ENCODE measurements at regions not wholly inside any gene's neighbourhood (a gene's known extent, or its start where the extent isn't known, plus 50 kb on each side); places are given as distances from the start of the nearest gene placed in this dataset.
A peak's percentile ranks its signal among the peaks of the same experiment; 100 is the strongest.

- no peak for DNase-seq
Measured at GRCh38 chr6:113636357-113636824, 220.8 kb upstream of the MARCKS start.

- DNase-seq = no peak
Measured at GRCh38 chr6:113640051-113640450, 217.1 kb upstream of the MARCKS start.

- DNase-seq = no peak
Measured at GRCh38 chr6:113642001-113642713, 215.0 kb upstream of the MARCKS start.

- peak; percentile 46 for DNase-seq
Measured at GRCh38 chr6:113642714-113643406, 214.3 kb upstream of the MARCKS start.

- DNase-seq = no peak
Measured at GRCh38 chr6:113643407-113643770, 213.8 kb upstream of the MARCKS start.

GRCh38 chr6:113644861-113645575, 212.1 kb upstream of the MARCKS start:
- DNase-seq = no peak

GRCh38 chr6:113645576-113645970, 211.6 kb upstream of the MARCKS start:
- DNase-seq = no peak

GRCh38 chr6:113645986-113646385, 211.2 kb upstream of the MARCKS start:
- no peak for DNase-seq

GRCh38 chr6:113646701-113647100, 210.4 kb upstream of the MARCKS start:
- no peak for DNase-seq

- DNase-seq = no peak
Measured at GRCh38 chr6:113647143-113647889, 209.8 kb upstream of the MARCKS start.

GRCh38 chr6:113648698-113649097, 208.4 kb upstream of the MARCKS start:
- DNase-seq = no peak

GRCh38 chr6:113649276-113649675, 207.9 kb upstream of the MARCKS start:
- DNase-seq = no peak

GRCh38 chr6:113649880-113650609, 207.1 kb upstream of the MARCKS start:
- no peak for DNase-seq

GRCh38 chr6:113650610-113650979, 206.6 kb upstream of the MARCKS start:
- DNase-seq = no peak

GRCh38 chr6:113651120-113651519, 206.0 kb upstream of the MARCKS start:
- DNase-seq = no peak

GRCh38 chr6:113651920-113652319, 205.2 kb upstream of the MARCKS start:
- no peak for DNase-seq

- DNase-seq = no peak
Measured at GRCh38 chr6:113653275-113653674, 203.9 kb upstream of the MARCKS start.

- no peak for DNase-seq
Measured at GRCh38 chr6:113654396-113654795, 202.7 kb upstream of the MARCKS start.

GRCh38 chr6:113655761-113656160, 201.4 kb upstream of the MARCKS start:
- DNase-seq = no peak

- no peak for DNase-seq
Measured at GRCh38 chr6:113659762-113660404, 197.3 kb upstream of the MARCKS start.

GRCh38 chr6:113660819-113661218, 196.3 kb upstream of the MARCKS start:
- DNase-seq = no peak

GRCh38 chr6:113662093-113662665, 195.0 kb upstream of the MARCKS start:
- no peak for DNase-seq
